ENCODE measurements at regions not wholly inside any gene's neighbourhood (a gene's known extent, or its start where the extent isn't known, plus 50 kb on each side); places are given as distances from the start of the nearest gene placed in this dataset.

DNA sequence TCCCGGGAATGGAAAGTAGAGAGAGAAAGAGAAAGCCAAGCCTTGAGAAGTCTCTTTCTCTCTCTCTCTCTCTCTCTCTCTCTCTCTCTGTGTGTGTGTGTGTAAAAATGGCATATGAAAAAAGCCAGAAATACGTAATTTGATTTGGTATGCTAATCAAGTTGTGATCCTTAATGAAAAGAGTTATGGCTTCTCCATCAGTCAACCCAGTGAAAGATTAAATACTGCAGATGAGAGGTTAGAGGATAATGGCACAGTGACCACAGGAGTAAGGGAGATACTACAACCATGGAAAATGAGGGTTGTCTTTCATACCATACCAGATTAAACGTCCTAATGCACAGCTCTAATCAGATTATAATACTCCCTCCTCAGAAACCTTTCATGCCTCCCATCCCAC, 193.5 kb upstream of the SOX2 start:
- no peaks in the 10 kb centered on the region for H3K27me3 ChIP-seq (ENCODE audit: control insufficient read depth, insufficient read depth, low read length)
- H3K9ac ChIP-seq (ENCODE audit: low read length in 3 of 3), result no peak overlapping the region
- FAIRE-seq, result no peak
- peaks cover 0 to 2% (median 2%) of the 10 kb centered on the region in 3 donors for H3K9me3 ChIP-seq (ENCODE audit: control insufficient read depth in 2 of 3, insufficient read depth in 1 of 3, low read length in 3 of 3)
- no peak for DNase-seq
- H3K36me3 ChIP-seq (ENCODE audit: control insufficient read depth in 2 of 3, insufficient read depth in 3 of 3, low read length in 3 of 3), result no peaks in the 10 kb centered on the region
- H3K4me3 ChIP-seq (ENCODE audit: low read length in 3 of 3), result no peak overlapping the region
- intact Hi-C loops (cut with DNase I), result no loop called here
- H3K27ac ChIP-seq (ENCODE audit: low read depth in 2 of 2, low read length in 2 of 2), result no peak overlapping the region
- no peaks in the 10 kb centered on the region for H3K4me1 ChIP-seq (ENCODE audit: control insufficient read depth in 2 of 3, insufficient read depth in 2 of 3, low read depth in 1 of 3, low read length in 3 of 3)
- TF ChIP-seq, protein P1, sequence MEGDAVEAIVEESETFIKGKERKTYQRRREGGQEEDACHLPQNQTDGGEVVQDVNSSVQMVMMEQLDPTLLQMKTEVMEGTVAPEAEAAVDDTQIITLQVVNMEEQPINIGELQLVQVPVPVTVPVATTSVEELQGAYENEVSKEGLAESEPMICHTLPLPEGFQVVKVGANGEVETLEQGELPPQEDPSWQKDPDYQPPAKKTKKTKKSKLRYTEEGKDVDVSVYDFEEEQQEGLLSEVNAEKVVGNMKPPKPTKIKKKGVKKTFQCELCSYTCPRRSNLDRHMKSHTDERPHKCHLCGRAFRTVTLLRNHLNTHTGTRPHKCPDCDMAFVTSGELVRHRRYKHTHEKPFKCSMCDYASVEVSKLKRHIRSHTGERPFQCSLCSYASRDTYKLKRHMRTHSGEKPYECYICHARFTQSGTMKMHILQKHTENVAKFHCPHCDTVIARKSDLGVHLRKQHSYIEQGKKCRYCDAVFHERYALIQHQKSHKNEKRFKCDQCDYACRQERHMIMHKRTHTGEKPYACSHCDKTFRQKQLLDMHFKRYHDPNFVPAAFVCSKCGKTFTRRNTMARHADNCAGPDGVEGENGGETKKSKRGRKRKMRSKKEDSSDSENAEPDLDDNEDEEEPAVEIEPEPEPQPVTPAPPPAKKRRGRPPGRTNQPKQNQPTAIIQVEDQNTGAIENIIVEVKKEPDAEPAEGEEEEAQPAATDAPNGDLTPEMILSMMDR (IDR thresholded peaks at IDR 0.05; ENCODE audit: borderline replicate concordance, extremely low read depth, insufficient read depth), result no peak

DNA sequence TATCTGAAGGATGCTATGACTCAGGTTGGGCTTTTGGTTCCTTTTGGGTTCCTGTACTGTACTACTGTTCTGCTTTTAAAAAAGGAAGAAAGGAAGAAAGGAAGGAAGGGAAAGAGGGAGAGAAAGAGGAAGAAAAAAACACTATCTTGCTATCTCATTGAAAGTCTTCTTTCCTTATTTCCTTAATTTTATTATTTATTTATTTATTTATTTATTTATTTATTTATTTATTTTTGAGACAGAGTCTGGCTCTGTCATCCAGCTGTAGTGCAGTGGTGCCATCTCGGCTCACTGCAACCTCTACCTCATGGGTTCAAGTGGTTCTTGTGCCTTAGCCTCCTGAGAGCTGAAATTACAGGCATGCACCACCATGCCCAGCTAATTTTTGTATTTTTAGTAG, 198.9 kb upstream of the SOX2 start:
- Histone ChIP-seq H3K27ac (ENCODE audit: low read depth in 2 of 2, low read length in 2 of 2) (no peak overlapping the region), H3K4me1 (ENCODE audit: control insufficient read depth in 2 of 3, insufficient read depth in 2 of 3, low read depth in 1 of 3, low read length in 3 of 3) (no peaks in the 10 kb centered on the region), H3K9me3 (ENCODE audit: control insufficient read depth in 2 of 3, insufficient read depth in 1 of 3, low read length in 3 of 3) (no peaks in the 10 kb centered on the region), H3K27me3 (ENCODE audit: control insufficient read depth, insufficient read depth, low read length) (no peaks in the 10 kb centered on the region), H3K9ac (ENCODE audit: low read length in 3 of 3) (no peak overlapping the region), H3K4me3 (ENCODE audit: low read length in 3 of 3) (no peak overlapping the region), H3K36me3 (ENCODE audit: control insufficient read depth in 2 of 3, insufficient read depth in 3 of 3, low read length in 3 of 3) (no peaks in the 10 kb centered on the region)
- FAIRE-seq (no peak), DNase-seq (no peak)
- TF ChIP-seq, protein P1 (IDR thresholded peaks at IDR 0.05; ENCODE audit: borderline replicate concordance, extremely low read depth, insufficient read depth), result no peak
- intact Hi-C loops (cut with DNase I), result no loop called here

DNA sequence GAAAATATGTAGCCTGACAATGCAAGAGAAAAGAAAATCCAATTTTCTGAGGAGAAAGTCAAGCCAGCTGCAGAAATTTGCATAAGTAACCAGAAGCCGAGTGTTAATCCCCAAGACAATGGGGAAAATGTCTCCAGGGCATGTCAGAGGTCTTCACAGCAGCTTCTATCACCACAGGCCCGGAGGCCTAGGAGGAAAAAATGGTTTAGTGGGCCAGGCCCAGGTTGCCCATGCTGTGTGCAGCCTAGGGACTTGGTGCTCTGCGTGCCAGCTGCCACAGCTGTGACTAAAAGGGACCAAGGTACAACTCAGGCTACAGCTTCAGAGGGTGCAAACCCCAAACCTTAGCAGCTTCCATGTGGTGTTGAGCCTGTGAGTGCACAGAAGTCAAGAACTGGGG, 201.2 kb upstream of the SOX2 start:
- H3K9me3 ChIP-seq (ENCODE audit: control insufficient read depth in 2 of 3, insufficient read depth in 1 of 3, low read length in 3 of 3), result no peaks in the 10 kb centered on the region
- TF ChIP-seq, protein P1 (IDR thresholded peaks at IDR 0.05; ENCODE audit: borderline replicate concordance, extremely low read depth, insufficient read depth), result no peak
- intact Hi-C loops (cut with DNase I), result no loop called here
- no peaks in the 10 kb centered on the region for H3K4me1 ChIP-seq (ENCODE audit: control insufficient read depth in 2 of 3, insufficient read depth in 2 of 3, low read depth in 1 of 3, low read length in 3 of 3)
- no peak overlapping the region for H3K4me3 ChIP-seq (ENCODE audit: low read length in 3 of 3)
- no peak overlapping the region for H3K27ac ChIP-seq (ENCODE audit: low read depth in 2 of 2, low read length in 2 of 2)
- no peaks in the 10 kb centered on the region for H3K27me3 ChIP-seq (ENCODE audit: control insufficient read depth, insufficient read depth, low read length)
- H3K36me3 ChIP-seq (ENCODE audit: control insufficient read depth in 2 of 3, insufficient read depth in 3 of 3, low read length in 3 of 3), result no peaks in the 10 kb centered on the region
- FAIRE-seq, result no peak
- no peak overlapping the region for H3K9ac ChIP-seq (ENCODE audit: low read length in 3 of 3)
- DNase-seq, result no peak

DNA sequence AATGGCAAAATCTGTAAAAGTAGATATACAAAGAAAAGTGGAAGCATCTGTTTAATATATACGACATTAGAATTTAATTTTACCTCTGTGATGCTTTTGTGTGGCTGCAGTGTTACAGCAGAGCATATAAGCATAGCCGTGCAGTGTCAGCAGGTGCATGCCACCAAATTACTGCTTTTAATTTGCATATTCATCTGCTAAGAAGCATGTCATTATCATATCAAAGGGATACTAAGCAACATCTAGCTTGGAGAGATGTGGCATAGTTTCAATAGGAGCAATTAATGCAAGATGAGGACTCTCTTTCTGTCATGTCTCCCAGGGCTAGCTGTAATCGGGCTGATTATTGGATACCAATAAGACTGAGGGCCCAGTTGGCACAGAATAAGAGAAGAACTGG, 214.4 kb upstream of the SOX2 start:
- H3K9me3 ChIP-seq (ENCODE audit: control insufficient read depth in 2 of 3, insufficient read depth in 1 of 3, low read length in 3 of 3), result no peaks in the 10 kb centered on the region
- H3K4me3 ChIP-seq (ENCODE audit: low read length in 3 of 3), result no peak overlapping the region
- intact Hi-C loops (cut with DNase I), result no loop called here
- no peaks in the 10 kb centered on the region for H3K36me3 ChIP-seq (ENCODE audit: control insufficient read depth in 2 of 3, insufficient read depth in 3 of 3, low read length in 3 of 3)
- H3K27ac ChIP-seq (ENCODE audit: low read depth in 2 of 2, low read length in 2 of 2), result no peak overlapping the region
- no peaks in the 10 kb centered on the region for H3K4me1 ChIP-seq (ENCODE audit: control insufficient read depth in 2 of 3, insufficient read depth in 2 of 3, low read depth in 1 of 3, low read length in 3 of 3)
- H3K27me3 ChIP-seq (ENCODE audit: control insufficient read depth, insufficient read depth, low read length), result no peaks in the 10 kb centered on the region
- FAIRE-seq, result no peak
- TF ChIP-seq, protein P1 (IDR thresholded peaks at IDR 0.05; ENCODE audit: borderline replicate concordance, extremely low read depth, insufficient read depth), result no peak
- DNase-seq, result no peak
- no peak overlapping the region for H3K9ac ChIP-seq (ENCODE audit: low read length in 3 of 3)

Measured in kidney (tissue), 13 donors.